ENCODE measurements at regions not wholly inside any gene's neighbourhood (a gene's known extent, or its start where the extent isn't known, plus 50 kb on each side); places are given as distances from the start of the nearest gene placed in this dataset.
A peak's percentile ranks its signal among the peaks of the same experiment; 100 is the strongest.

DNA sequence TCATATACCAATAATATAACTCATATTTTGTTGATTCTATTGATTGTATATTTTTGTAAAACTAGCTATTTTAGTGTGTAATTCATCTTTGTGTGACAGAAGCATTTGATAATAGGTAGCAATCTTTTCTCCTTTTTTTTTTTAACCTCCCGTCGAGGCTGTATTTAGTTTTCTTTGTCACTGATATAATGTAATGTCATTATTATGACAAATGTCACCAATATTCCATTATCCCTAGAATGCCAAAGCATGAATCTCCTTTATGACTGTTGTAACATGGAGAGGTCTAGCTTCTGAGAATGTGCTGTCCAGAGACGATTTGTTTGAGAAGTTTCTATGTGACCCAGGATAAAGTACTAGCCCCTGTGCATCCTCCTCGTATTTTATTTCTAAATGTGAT is 639.0 kb upstream of the ATXN7L3B start:
- no peak for DNase-seq (ENCODE audit: low read depth)
- TF ChIP-seq MYC (IDR thresholded peaks at IDR 0.05; ENCODE audit: low read depth, low read length) (no peak), POLR2A (IDR thresholded peaks at IDR 0.05; ENCODE audit: extremely low read depth, insufficient read length) (no peak)
- TF ChIP-seq, protein P1, sequence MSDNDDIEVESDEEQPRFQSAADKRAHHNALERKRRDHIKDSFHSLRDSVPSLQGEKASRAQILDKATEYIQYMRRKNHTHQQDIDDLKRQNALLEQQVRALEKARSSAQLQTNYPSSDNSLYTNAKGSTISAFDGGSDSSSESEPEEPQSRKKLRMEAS (IDR thresholded peaks at IDR 0.05; ENCODE audit: low read depth, low read length), result no peak
- TF ChIP-seq, protein P2, sequence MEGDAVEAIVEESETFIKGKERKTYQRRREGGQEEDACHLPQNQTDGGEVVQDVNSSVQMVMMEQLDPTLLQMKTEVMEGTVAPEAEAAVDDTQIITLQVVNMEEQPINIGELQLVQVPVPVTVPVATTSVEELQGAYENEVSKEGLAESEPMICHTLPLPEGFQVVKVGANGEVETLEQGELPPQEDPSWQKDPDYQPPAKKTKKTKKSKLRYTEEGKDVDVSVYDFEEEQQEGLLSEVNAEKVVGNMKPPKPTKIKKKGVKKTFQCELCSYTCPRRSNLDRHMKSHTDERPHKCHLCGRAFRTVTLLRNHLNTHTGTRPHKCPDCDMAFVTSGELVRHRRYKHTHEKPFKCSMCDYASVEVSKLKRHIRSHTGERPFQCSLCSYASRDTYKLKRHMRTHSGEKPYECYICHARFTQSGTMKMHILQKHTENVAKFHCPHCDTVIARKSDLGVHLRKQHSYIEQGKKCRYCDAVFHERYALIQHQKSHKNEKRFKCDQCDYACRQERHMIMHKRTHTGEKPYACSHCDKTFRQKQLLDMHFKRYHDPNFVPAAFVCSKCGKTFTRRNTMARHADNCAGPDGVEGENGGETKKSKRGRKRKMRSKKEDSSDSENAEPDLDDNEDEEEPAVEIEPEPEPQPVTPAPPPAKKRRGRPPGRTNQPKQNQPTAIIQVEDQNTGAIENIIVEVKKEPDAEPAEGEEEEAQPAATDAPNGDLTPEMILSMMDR (IDR thresholded peaks at IDR 0.05; ENCODE audit: low read depth, low read length), result no peak
- no peak overlapping the region for H3K4me3 ChIP-seq (ENCODE audit: low read depth, low read length)

DNA sequence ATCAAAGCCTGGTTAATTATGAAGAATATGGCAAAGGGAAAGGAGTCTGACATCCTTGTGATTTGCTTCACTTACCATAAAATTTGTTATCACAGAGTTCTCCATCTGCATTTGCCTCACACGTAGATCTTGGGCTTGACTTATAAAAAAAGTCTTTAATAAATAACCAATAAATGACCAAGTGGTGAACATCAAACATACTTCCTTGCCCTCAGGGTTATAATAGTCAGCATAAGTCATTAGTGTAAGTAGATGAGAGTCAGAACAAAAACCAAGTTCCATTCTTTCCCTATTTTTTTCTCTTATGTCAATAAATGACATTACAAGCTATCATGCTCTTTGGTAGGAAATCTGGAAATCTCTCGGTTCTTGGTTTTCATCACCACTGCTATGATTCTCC is 635.4 kb upstream of the ATXN7L3B start:
- no peak for DNase-seq (ENCODE audit: low read depth)
- TF ChIP-seq, protein P2 (IDR thresholded peaks at IDR 0.05; ENCODE audit: low read depth, low read length), result no peak
- TF ChIP-seq MYC (IDR thresholded peaks at IDR 0.05; ENCODE audit: low read depth, low read length), result no peak
- TF ChIP-seq, protein P1 (IDR thresholded peaks at IDR 0.05; ENCODE audit: low read depth, low read length), result no peak
- no peak for TF ChIP-seq POLR2A (IDR thresholded peaks at IDR 0.05; ENCODE audit: extremely low read depth, insufficient read length)
- no peak overlapping the region for H3K4me3 ChIP-seq (ENCODE audit: low read depth, low read length)

- no peak for TF ChIP-seq MYC (IDR thresholded peaks at IDR 0.05; ENCODE audit: low read depth, low read length)
- TF ChIP-seq, protein P1 (IDR thresholded peaks at IDR 0.05; ENCODE audit: low read depth, low read length), result no peak
- TF ChIP-seq, protein P2 (IDR thresholded peaks at IDR 0.05; ENCODE audit: low read depth, low read length), result no peak
- TF ChIP-seq POLR2A (IDR thresholded peaks at IDR 0.05; ENCODE audit: extremely low read depth, insufficient read length), result no peak
- DNase-seq (ENCODE audit: low read depth), result no peak
Measured at GRCh38 chr12:73906757-73907156, 630.9 kb upstream of the ATXN7L3B start.

DNA sequence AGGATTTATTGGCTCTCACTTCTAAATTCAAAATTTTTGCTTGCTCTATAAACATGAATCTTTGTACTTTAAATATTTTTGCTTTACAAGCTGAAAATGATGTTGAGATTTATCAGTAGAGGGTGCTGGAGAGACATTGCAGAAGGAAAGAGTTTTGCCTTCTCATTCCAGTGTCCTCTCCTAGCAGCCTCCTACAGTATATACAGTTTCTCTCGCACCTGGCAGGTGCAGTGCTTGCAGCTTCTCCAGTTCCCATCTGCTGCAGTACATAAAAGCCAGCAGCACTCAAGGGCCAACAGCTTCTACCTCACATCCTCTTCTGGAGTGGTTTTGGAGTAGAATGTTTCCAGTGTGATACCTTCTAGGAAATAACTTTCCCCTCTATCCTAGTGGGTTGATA is 601.8 kb upstream of the ATXN7L3B start:
- TF ChIP-seq, protein P1 (IDR thresholded peaks at IDR 0.05; ENCODE audit: low read depth, low read length), result no peak
- TF ChIP-seq MYC (IDR thresholded peaks at IDR 0.05; ENCODE audit: low read depth, low read length) (no peak), POLR2A (IDR thresholded peaks at IDR 0.05; ENCODE audit: extremely low read depth, insufficient read length) (no peak)
- TF ChIP-seq, protein P2 (IDR thresholded peaks at IDR 0.05; ENCODE audit: low read depth, low read length), result no peak
- peak; percentile 9 for DNase-seq (ENCODE audit: low read depth)
- no peak overlapping the region for H3K4me3 ChIP-seq (ENCODE audit: low read depth, low read length)

More at GRCh38 chr12:73906757-73907156, 630.9 kb upstream of the ATXN7L3B start:
- no peak overlapping the region for H3K4me3 ChIP-seq (ENCODE audit: low read depth, low read length)

DNA sequence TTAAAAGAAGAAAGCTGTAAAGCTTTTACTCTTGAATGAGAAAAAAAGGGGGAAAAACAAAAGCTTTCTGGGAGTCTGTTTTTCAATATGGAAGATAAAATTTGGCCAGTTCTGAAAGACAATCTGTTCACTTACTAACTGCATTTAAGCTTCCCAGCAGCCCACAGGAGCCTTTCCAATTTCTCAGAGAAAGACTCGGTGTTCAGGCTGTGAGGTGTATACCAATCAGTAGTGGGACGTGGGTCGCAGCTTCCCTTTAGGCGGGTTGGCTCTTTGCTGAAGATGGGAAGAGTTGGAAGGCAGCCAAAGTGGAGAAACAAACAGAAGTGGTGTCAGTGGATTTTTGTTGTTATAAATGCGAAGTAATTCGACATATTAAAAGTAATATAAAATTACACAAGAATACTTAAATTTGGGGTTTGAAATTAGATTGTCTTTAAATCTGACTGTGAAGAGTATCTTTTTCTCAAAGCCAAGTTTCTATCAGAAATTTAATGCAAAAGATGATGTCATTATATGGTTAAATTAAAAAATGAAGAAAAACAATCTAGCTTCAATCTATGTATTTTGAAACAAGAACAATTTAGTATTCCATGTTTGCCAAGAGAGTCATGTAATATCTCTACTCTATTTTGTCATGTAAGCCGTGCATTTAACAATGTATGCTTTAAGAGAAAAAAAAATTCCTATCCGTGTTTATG is 590.2 kb upstream of the ATXN7L3B start:
- TF ChIP-seq POLR2A (IDR thresholded peaks at IDR 0.05; ENCODE audit: extremely low read depth, insufficient read length) (no peak), MYC (IDR thresholded peaks at IDR 0.05; ENCODE audit: low read depth, low read length) (no peak)
- TF ChIP-seq, protein P2 (IDR thresholded peaks at IDR 0.05; ENCODE audit: low read depth, low read length), result no peak
- TF ChIP-seq, protein P1 (IDR thresholded peaks at IDR 0.05; ENCODE audit: low read depth, low read length), result no peak
- DNase-seq (ENCODE audit: low read depth), result no peak
- no peak overlapping the region for H3K4me3 ChIP-seq (ENCODE audit: low read depth, low read length)
